ENCODE measurements at regions not wholly inside any gene's neighbourhood (a gene's known extent, or its start where the extent isn't known, plus 50 kb on each side); places are given as distances from the start of the nearest gene placed in this dataset.

- DNase-seq (ENCODE audit: low spot score) = no peak
Observed at GRCh38 chr11:116532066-116532465, 240.7 kb downstream of the BUD13 start.

DNA sequence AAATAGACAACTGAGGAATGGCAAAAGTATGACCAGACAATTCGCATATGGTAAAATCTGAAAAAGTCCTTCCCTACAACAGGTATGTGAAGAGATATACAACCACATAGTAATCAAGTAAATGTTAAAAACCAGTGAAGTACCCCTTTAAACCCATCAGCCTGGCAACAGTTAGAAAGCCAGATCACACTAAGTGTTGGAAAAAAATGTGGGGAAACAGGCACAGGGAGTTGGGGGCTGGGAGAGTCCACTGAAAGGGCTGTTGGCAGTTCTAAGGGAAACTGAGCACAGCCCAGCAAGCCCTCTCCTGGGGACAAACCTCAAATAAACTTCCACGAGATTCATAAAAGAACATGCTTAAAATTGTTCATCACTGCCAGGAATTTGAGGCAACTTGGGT lies 242.1 kb downstream of the BUD13 start:
- DNase-seq (ENCODE audit: low spot score) = no peak

- DNase-seq (ENCODE audit: low spot score) = no peak
Observed at GRCh38 chr11:116529271-116529670, 243.5 kb downstream of the BUD13 start.

- no peak for DNase-seq (ENCODE audit: low spot score)
Observed at GRCh38 chr11:116527180-116527991, 245.4 kb downstream of the BUD13 start.

- DNase-seq (ENCODE audit: low spot score) = no peak
Observed at GRCh38 chr11:116525961-116526495, 246.8 kb downstream of the BUD13 start.

DNA sequence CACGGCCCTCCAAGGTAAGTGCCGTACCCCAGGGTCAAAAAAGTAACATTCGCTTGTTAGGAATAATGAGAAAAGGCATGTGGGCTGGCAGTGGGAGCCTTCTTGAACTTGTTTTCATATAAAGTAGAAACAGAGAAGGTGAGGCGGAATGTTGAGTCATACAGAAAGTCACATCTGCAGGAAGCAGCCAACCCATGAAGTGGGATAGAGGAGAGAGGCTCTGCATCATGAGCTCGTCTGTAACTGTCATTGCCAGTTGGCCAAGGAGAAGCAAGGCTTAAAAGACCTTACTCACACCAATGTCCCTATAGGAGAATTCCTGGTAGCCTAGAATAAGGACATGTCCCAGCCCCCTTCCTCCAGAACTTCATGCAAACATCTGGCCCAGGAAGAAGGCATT lies 253.3 kb downstream of the BUD13 start:
- DNase-seq (ENCODE audit: low spot score) = no peak

- DNase-seq (ENCODE audit: low spot score) = no peak
Observed at GRCh38 chr11:116518141-116518540, 254.6 kb downstream of the BUD13 start.

DNA sequence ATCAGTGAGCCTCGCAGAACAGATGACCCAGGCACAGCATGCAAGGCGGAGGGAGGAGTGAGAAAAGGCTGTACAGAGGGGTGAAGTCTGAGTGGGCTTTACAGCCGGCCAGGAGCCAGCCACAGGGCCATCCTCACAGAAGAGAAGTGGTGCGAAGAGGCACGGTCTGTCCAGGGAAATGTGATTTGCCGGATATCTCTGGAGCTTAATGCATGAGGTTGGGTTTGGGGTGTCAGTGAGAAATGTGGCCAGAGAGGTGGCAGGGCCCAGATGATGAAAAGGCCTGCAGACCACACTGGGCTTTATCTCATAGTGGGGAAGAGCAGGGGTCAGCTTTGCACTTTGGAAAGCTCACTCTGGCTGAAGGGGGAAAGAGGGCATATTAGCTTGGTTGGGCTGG lies 255.2 kb downstream of the BUD13 start:
- DNase-seq (ENCODE audit: low spot score) = no peak

GRCh38 chr11:116517077-116517476 lies 255.7 kb downstream of the BUD13 start:
- no peak for DNase-seq (ENCODE audit: low spot score)

DNA sequence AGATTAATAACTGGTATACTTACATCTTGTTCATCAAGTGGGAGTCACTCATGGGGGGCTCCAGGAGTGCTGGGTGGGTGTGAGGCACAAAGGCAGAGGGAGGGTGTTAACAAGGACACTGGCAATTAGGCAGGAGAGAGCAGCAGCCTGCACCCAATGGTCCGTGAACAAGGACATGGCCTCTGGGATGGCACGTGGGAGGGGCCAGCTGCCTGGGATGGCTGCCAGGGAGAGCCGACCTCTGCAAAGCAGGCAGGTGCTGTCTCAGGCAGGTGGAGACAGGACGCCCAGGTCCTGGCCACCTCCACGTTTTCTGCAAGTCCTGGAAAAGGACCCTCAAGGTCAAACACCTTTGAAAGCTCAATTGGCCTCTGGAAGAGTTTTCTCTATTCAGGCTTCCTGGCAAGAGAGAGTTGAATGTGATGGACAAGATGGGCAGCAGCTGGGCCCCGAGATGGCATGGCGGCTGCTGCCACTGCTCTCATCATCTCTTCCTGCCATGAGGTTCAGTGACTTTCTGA lies 257.1 kb downstream of the BUD13 start:
- no peak for DNase-seq (ENCODE audit: low spot score)

GRCh38 chr11:116513894-116514293 lies 258.9 kb downstream of the BUD13 start:
- DNase-seq (ENCODE audit: low spot score) = no peak

DNA sequence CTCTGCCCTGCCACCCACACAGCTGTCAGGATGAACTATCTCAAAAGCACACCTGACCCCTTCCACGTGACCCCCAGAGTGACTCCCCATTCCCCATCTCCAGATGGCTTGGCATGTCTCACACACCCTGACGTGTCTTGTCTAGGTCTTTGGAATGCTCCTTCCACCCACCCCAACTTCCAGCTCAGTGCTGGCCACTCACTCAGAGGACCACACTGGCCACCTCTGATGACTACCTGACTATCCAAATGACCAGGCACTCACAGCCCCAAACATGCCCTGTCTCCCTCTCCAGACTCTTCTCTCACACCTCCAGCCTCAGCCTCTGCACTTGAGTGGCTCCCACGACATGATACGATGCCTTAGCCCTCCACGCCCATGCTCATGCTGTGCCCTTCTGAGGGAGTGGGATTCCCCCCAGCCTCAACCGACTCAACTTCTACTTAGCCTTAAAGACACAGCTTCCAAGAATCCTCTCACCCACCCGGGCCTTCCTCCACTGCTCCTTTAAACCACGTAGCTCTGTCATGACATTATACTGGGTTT lies 259.4 kb downstream of the BUD13 start:
- DNase-seq (ENCODE audit: low spot score) = no peak

- DNase-seq (ENCODE audit: low spot score) = no peak
Observed at GRCh38 chr11:116512841-116513240, 259.9 kb downstream of the BUD13 start.

DNA sequence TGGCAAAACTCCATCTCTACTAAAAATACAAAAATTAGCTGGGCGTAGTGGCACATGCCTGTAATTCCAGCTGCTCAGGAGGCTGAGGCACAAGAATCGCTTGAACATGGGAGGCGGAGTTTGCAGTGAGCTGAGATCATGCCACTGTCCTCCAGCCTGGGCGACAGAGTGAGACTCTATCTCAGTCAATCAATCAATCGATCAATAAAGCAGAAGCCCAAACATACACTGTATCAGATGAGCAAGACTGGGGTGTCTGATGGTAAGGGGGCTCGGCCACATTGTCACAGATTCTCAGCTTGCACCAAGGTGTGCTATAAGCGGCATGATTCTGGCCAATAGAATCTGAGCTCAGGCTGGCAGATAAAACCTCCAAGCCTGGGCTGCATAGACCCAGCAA lies 261.1 kb downstream of the BUD13 start:
- DNase-seq (ENCODE audit: low spot score) = no peak

DNA sequence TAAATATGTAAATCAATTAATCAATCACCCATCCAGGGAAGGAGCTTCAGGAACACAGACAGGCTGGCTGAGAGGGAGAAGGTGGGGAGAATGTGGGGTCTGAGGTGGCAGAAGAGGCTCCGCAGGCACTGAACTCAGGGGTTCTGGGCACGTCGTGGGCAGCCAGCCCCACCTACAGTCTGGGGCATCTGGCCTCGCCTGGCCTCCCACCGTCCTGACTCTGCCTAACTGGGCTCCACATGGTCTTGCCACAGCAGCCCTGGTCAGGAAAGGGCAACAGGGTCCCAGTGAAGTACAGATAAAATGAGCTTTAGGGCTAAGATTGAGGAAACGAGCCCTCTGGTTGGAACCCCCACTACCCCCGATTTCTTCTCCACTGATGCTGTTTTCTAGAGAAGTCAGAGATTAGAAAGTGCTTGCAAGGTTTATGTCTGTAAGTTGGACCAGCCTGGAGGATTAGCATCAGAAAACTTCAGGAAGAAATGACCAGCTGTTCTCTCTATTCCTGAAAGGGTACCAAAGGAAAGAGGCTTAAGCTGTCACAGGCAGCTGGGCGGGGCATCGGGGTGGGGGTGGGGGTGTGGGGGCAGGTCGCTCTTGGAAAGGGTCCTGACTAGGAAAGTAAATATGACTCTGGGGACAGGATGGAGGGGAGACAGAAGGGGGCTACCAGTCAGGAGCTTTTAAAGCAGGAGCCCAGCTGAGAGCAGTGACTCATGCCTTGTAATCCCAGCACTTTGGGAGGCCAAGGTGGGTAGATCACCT lies 261.7 kb downstream of the BUD13 start:
- DNase-seq (ENCODE audit: low spot score) = no peak

- DNase-seq (ENCODE audit: low spot score) = no peak
Observed at GRCh38 chr11:116510166-116510565, 262.6 kb downstream of the BUD13 start.

- DNase-seq (ENCODE audit: low spot score) = no peak
Observed at GRCh38 chr11:116509551-116509950, 263.2 kb downstream of the BUD13 start.

DNA sequence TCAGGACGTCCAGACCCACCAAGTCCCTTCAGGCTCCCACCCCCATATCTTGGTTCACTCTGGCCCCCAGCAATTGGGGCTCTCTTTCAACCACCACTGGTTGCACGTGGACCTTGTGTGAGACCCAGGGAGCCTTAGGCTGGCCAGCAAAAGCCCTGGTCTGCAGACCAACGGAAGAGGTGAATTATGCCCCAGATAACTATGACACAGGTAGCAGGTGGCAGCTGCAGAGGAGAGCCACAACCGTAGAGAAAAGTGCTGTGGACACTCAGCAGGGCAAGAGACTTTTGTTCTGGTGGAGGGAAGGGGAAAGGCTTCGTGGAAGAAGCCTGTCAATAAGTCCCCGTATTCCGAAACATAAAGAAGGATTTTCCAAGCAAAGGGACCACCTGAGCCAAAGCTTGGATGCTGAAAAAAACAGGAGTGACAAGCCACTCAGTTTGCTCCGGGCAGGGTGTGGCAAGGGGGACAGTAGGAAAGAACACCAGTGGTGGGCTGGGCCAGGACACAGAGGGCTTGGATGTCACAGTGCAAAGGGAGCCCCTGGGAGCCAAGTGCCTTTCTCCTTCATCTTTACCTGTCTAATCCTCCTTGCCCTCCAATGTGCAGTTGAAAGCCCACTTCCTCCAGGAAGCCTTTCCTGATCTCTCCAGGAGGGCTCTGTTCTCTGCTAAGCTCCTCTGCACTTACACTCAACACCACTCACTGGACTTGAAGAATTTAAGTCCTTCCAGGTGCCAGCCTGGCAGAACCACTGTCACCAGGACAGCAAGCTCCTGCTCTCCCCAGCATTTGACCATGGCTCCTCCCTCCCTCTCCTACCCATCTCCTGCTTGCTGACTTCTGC lies 264.7 kb downstream of the BUD13 start:
- no peak for DNase-seq (ENCODE audit: low spot score)

GRCh38 chr11:116507016-116507415 lies 265.8 kb downstream of the BUD13 start:
- DNase-seq (ENCODE audit: low spot score) = no peak

- no peak for DNase-seq (ENCODE audit: low spot score)
Observed at GRCh38 chr11:116506263-116506825, 266.4 kb downstream of the BUD13 start.
